Mammary epithelial cell (primary cell): ENCODE measurements at regions not wholly inside any gene's neighbourhood (a gene's known extent, or its start where the extent isn't known, plus 50 kb on each side); places are given as distances from the start of the nearest gene placed in this dataset.

Experiments
- EZH2 ChIP-seq: IDR thresholded peaks from 2 replicates; pipeline ENCODE4 v1.6.1; 2012; ENCODE audit warnings: low read length, inconsistent platforms, borderline replicate concordance
- TF ChIP-seq, protein P1 (sequence below), 2 donors: IDR thresholded peaks in 1 of 2; conservative IDR thresholded peaks in 1 of 2; 2 replicates each; pipeline ENCODE4 v1.5.1; 2011 to 2012; ENCODE audit warnings: inconsistent platforms in 2 of 2, low read length in 2 of 2, mild to moderate bottlenecking in 2 of 2, control low read depth in 1 of 2, low read depth in 1 of 2; ENCODE audit not compliant: insufficient read depth in 1 of 2; ENCODE audit errors: extremely low read depth in 1 of 2

GRCh38 chr2:23241611-23242245 lies 143.3 kb upstream of the KLHL29 start:
- no peak for TF ChIP-seq EZH2
- TF ChIP-seq, protein P1, sequence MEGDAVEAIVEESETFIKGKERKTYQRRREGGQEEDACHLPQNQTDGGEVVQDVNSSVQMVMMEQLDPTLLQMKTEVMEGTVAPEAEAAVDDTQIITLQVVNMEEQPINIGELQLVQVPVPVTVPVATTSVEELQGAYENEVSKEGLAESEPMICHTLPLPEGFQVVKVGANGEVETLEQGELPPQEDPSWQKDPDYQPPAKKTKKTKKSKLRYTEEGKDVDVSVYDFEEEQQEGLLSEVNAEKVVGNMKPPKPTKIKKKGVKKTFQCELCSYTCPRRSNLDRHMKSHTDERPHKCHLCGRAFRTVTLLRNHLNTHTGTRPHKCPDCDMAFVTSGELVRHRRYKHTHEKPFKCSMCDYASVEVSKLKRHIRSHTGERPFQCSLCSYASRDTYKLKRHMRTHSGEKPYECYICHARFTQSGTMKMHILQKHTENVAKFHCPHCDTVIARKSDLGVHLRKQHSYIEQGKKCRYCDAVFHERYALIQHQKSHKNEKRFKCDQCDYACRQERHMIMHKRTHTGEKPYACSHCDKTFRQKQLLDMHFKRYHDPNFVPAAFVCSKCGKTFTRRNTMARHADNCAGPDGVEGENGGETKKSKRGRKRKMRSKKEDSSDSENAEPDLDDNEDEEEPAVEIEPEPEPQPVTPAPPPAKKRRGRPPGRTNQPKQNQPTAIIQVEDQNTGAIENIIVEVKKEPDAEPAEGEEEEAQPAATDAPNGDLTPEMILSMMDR (conservative IDR thresholded peaks at IDR 0.05 in 1 of 2, IDR thresholded peaks at IDR 0.05 in 1 of 2; ENCODE audit: extremely low read depth in 1 of 2, insufficient read depth in 1 of 2, low read depth in 1 of 2, low read length in 2 of 2): no peak
